ENCODE measurements at regions not wholly inside any gene's neighbourhood (a gene's known extent, or its start where the extent isn't known, plus 50 kb on each side); places are given as distances from the start of the nearest gene placed in this dataset.

DNA sequence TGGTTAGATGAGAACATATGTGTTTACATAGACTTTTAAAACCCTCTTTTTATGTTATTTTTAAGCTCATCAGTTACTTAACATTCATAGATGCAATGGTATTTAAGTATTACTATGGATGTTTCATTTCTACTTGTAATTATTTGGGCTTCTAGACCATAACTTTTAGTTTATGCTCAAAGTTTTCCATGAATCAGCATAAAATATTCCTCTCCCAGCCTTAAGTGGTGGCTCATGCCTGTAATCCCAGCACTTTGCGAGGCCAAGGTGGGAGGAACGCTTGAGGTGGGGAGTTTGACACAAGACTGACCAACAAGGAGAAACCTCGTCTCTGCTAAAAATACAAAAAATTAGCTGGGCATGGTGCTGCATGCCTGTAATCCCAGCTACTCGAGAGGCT lies 118.5 kb upstream of the HSFY2 start:
- TF ChIP-seq, protein P1, sequence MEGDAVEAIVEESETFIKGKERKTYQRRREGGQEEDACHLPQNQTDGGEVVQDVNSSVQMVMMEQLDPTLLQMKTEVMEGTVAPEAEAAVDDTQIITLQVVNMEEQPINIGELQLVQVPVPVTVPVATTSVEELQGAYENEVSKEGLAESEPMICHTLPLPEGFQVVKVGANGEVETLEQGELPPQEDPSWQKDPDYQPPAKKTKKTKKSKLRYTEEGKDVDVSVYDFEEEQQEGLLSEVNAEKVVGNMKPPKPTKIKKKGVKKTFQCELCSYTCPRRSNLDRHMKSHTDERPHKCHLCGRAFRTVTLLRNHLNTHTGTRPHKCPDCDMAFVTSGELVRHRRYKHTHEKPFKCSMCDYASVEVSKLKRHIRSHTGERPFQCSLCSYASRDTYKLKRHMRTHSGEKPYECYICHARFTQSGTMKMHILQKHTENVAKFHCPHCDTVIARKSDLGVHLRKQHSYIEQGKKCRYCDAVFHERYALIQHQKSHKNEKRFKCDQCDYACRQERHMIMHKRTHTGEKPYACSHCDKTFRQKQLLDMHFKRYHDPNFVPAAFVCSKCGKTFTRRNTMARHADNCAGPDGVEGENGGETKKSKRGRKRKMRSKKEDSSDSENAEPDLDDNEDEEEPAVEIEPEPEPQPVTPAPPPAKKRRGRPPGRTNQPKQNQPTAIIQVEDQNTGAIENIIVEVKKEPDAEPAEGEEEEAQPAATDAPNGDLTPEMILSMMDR (IDR thresholded peaks at IDR 0.05), result no peak
- TF ChIP-seq POLR2A (IDR thresholded peaks at IDR 0.05), result no peak
